ENCODE measurements at regions not wholly inside any gene's neighbourhood (a gene's known extent, or its start where the extent isn't known, plus 50 kb on each side); places are given as distances from the start of the nearest gene placed in this dataset.
"Not testable (repeated sequence)": the region's sequence is repeated elsewhere in the genome, so short reads cannot be mapped to it uniquely, and the experiment has no call there.

DNA sequence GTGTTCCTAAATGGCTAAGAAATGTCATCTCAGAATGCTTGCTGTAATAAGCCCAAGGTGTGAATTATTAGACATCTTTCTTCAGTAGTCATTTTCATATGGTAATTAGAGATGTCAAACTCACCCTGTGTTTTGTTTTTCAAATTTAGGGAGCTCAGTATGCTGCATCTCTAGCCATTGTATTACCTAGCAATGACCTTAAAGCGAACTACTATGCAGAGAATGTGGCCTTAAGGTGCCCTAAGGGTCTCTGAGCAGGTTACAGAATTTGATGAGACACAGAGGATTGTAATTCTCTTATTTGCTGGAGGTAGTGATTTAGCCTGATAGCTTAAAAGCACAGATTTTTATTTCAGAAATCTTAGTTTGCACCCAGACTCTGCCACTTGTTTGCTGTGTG lies 1052.6 kb upstream of the DDX18 start:
- Histone ChIP-seq H3K4me3 (ENCODE audit: low read depth, low read length) (no peak overlapping the region), H3K9ac (ENCODE audit: low read length) (no peak overlapping the region), H3K4me1 (ENCODE audit: control insufficient read depth, insufficient read depth, low read length) (peaks cover 7% of the 10 kb centered on the region), H3K36me3 (ENCODE audit: control insufficient read depth, insufficient read depth, low read length) (no peaks in the 10 kb centered on the region), H3K27ac (ENCODE audit: low read depth, low read length) (no peak overlapping the region), H3K27me3 (ENCODE audit: control insufficient read depth, insufficient read depth, low read length) (no peaks in the 10 kb centered on the region; the same call in 1 of the 2 replicates), H3K9me3 (ENCODE audit: control insufficient read depth, insufficient read depth, low read depth, low read length) (no peaks in the 10 kb centered on the region)

DNA sequence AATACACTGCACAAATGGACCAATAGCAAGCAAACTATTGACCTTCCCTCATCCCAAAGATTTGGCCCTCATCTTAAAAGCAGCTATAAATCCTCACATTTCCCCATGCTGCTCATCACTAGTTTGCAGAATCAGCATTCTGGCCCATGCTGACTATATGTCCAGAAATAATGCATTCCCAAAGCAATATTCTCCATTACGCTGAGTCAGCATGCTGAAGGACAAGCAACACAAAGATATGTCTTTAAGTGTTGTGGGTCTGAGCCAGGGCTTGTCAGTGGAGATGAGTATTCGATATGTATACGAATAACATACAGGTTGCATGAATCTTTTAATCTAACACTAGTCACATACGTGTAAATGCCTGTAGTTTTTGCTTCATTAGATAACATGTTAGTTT lies 1045.0 kb upstream of the DDX18 start:
- H3K27me3 ChIP-seq (ENCODE audit: control insufficient read depth, insufficient read depth, low read length), result no peaks in the 10 kb centered on the region
- H3K4me1 ChIP-seq (ENCODE audit: control insufficient read depth, insufficient read depth, low read length), result no peaks in the 10 kb centered on the region
- H3K36me3 ChIP-seq (ENCODE audit: control insufficient read depth, insufficient read depth, low read length), result no peaks in the 10 kb centered on the region
- no peak overlapping the region for H3K27ac ChIP-seq (ENCODE audit: low read depth, low read length)
- no peaks in the 10 kb centered on the region for H3K9me3 ChIP-seq (ENCODE audit: control insufficient read depth, insufficient read depth, low read depth, low read length)
- H3K4me3 ChIP-seq (ENCODE audit: low read depth, low read length), result no peak overlapping the region
- H3K9ac ChIP-seq (ENCODE audit: low read length), result no peak overlapping the region

DNA sequence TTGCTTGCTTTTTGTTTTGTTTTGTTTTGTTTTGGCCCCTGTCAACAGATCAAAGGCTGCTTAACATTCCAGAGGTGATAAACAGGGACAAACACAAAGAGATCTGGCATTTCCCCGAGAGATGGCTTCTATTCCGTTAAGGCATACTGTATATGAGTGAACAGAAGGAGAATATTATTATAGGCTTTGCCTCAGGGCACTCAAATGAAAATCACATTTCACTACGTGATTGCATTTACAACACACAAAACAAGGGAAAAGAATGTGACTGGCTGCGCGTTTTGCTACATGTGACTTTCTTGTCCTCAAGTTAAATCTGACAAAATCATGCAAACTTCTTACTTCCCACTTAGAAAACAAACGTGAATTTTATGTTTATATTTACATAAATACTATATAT lies 1037.9 kb upstream of the DDX18 start:
- H3K9ac ChIP-seq (ENCODE audit: low read length), result no peak overlapping the region
- H3K4me1 ChIP-seq (ENCODE audit: control insufficient read depth, insufficient read depth, low read length), result no peaks in the 10 kb centered on the region
- H3K4me3 ChIP-seq (ENCODE audit: low read depth, low read length), result no peak overlapping the region
- no peaks in the 10 kb centered on the region for H3K27me3 ChIP-seq (ENCODE audit: control insufficient read depth, insufficient read depth, low read length)
- H3K9me3 ChIP-seq (ENCODE audit: control insufficient read depth, insufficient read depth, low read depth, low read length), result no peaks in the 10 kb centered on the region
- no peaks in the 10 kb centered on the region for H3K36me3 ChIP-seq (ENCODE audit: control insufficient read depth, insufficient read depth, low read length)
- H3K27ac ChIP-seq (ENCODE audit: low read depth, low read length), result no peak overlapping the region

DNA sequence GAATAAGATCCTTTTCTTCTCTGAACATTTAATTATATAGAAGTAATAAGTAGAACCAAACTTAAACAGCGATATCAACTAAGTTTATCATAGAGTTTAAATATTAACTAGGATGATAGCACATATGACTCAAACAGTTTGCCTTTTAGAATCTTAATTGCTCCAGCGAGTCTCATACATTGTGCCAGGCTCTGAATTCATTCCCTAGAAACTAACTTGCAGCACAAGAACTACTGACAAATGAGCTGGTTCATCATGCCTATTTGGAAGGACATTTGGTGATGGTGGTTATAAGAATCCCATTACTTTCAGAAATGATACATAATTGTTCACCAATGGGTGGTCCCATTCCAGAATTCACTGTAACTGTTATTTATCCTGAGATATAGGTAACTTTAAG lies 1026.6 kb upstream of the DDX18 start:
- Histone ChIP-seq H3K9ac (ENCODE audit: low read length) (no peak overlapping the region), H3K4me3 (ENCODE audit: low read depth, low read length) (no peak overlapping the region), H3K9me3 (ENCODE audit: control insufficient read depth, insufficient read depth, low read depth, low read length) (no peaks in the 10 kb centered on the region), H3K27ac (ENCODE audit: low read depth, low read length) (no peak overlapping the region), H3K27me3 (ENCODE audit: control insufficient read depth, insufficient read depth, low read length) (no peaks in the 10 kb centered on the region), H3K36me3 (ENCODE audit: control insufficient read depth, insufficient read depth, low read length) (no peaks in the 10 kb centered on the region), H3K4me1 (ENCODE audit: control insufficient read depth, insufficient read depth, low read length) (peaks cover 13% of the 10 kb centered on the region)

DNA sequence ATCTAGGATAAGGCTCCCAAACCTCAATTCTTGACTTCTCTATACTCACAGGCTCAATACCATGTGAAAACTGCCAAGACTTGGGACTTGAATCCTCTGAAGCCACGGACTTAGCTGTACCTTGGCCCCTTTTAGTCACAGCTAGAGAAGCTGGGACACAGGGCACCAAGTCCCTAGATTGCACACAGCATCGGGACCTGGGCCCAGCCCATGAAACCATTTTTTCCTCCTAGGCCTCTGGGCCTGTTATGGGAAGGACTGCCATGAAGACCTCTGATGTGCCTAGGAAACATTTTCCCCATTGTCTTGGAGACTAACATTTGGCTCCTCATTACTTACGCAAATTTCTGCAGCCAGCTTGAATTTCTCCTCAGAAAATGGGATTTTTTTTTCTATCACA lies 1011.8 kb upstream of the DDX18 start:
- peaks cover 34% of the 10 kb centered on the region for H3K9me3 ChIP-seq (ENCODE audit: control insufficient read depth, insufficient read depth, low read depth, low read length)
- H3K4me1 ChIP-seq (ENCODE audit: control insufficient read depth, insufficient read depth, low read length), result no peaks in the 10 kb centered on the region
- H3K9ac ChIP-seq (ENCODE audit: low read length), result no peak overlapping the region
- H3K4me3 ChIP-seq (ENCODE audit: low read depth, low read length), result no peak overlapping the region
- no peak overlapping the region for H3K27ac ChIP-seq (ENCODE audit: low read depth, low read length)
- no peaks in the 10 kb centered on the region for H3K36me3 ChIP-seq (ENCODE audit: control insufficient read depth, insufficient read depth, low read length)
- no peaks in the 10 kb centered on the region for H3K27me3 ChIP-seq (ENCODE audit: control insufficient read depth, insufficient read depth, low read length)

DNA sequence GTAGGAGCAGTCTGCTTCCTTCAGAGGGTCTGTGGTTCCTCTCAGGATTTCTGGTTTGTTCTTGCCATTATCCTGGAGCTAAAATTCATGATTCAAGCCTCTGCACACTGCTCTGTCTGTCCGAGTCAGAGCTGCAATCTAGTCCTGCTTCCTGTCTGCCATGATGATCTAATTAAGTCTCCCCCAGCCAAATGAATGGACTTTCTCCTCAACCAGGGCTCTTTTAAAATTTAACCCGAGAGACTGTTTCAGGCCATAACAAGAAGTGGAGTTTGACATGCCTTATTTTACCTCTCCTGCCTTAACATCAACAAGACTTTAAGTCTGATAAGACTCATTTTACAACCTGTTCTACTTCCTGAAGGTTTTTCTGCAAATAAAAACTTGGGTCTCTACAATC lies 1009.6 kb upstream of the DDX18 start:
- H3K9ac ChIP-seq (ENCODE audit: low read length), result no peak overlapping the region
- H3K4me3 ChIP-seq (ENCODE audit: low read depth, low read length), result no peak overlapping the region

DNA sequence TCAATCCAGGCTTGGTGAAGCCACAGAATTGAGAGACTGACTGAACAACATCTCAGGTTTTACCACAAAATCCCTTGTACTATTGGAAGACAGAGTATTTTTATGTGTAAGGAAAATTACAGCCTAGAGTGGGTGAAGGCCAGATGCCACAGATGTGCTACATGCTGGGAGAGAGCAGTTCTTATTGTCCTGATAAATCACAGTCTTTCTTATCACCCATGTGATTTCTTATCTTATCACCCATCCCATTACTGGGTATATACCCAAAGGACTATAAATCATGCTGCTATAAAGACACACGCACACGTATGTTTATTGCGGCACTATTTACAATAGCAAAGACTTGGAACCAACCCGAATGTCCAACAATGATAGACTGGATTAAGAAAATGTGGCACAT lies 1008.0 kb upstream of the DDX18 start:
- H3K36me3 ChIP-seq (ENCODE audit: control insufficient read depth, insufficient read depth, low read length); H3K27me3 ChIP-seq (ENCODE audit: control insufficient read depth, insufficient read depth, low read length); H3K4me1 ChIP-seq (ENCODE audit: control insufficient read depth, insufficient read depth, low read length); H3K9ac ChIP-seq (ENCODE audit: low read length); H3K27ac ChIP-seq (ENCODE audit: low read depth, low read length); H3K4me3 ChIP-seq (ENCODE audit: low read depth, low read length): not testable (repeated sequence)
- peaks cover 27% of the 10 kb centered on the region for H3K9me3 ChIP-seq (ENCODE audit: control insufficient read depth, insufficient read depth, low read depth, low read length)

More for the DNA sequence above, 1009.6 kb upstream of the DDX18 start:
- Histone ChIP-seq H3K4me1 (ENCODE audit: control insufficient read depth, insufficient read depth, low read length) (no peaks in the 10 kb centered on the region), H3K27me3 (ENCODE audit: control insufficient read depth, insufficient read depth, low read length) (no peaks in the 10 kb centered on the region), H3K36me3 (ENCODE audit: control insufficient read depth, insufficient read depth, low read length) (no peaks in the 10 kb centered on the region), H3K27ac (ENCODE audit: low read depth, low read length) (no peak overlapping the region), H3K9me3 (ENCODE audit: control insufficient read depth, insufficient read depth, low read depth, low read length) (peaks cover 34% of the 10 kb centered on the region)

DNA sequence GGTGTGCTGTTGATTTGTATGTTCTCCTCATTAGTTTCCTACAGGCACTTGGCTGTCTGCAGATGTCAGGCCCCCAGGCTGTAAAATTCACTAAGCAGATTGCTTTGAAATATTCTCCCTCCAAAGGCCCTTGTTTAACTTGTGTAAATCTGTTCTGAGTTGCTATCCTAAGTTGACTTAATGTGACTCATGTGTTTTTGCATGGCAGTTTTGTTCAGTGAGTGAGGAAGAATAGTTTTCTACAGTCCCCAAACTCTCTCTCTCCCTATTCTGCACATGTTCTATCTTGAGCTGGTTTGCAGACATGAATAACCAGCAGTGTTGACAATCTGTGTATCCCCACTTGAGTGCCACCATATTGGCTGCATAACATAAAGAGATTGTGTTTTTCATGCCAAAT lies 1005.4 kb upstream of the DDX18 start:
- Histone ChIP-seq H3K27me3 (ENCODE audit: control insufficient read depth, insufficient read depth, low read length) (no peaks in the 10 kb centered on the region), H3K9ac (ENCODE audit: low read length) (no peak overlapping the region), H3K27ac (ENCODE audit: low read depth, low read length) (no peak overlapping the region), H3K9me3 (ENCODE audit: control insufficient read depth, insufficient read depth, low read depth, low read length) (peaks cover 4% of the 10 kb centered on the region; the same call in 1 of the 2 replicates), H3K36me3 (ENCODE audit: control insufficient read depth, insufficient read depth, low read length) (no peaks in the 10 kb centered on the region), H3K4me1 (ENCODE audit: control insufficient read depth, insufficient read depth, low read length) (no peaks in the 10 kb centered on the region), H3K4me3 (ENCODE audit: low read depth, low read length) (no peak overlapping the region)

DNA sequence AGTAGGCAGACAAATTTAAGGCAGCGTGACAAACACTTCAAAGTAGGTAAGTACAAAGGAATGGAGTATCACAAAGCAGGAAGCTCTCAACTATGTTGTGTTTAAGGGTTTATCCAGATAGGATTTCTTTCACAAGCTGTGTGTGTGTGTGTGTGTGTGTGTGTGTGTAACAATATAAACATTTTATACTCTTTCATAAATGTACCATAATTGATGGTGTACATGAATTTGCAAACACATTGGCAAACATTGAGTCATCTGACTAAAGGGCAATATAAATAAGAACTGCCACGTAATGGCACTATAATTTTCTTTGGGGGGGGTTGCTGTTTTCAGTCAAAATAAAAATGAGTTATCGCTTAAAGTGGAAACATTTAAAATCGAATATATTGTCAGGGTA lies 1004.4 kb upstream of the DDX18 start:
- no peak overlapping the region for H3K9ac ChIP-seq (ENCODE audit: low read length)
- H3K4me3 ChIP-seq (ENCODE audit: low read depth, low read length), result no peak overlapping the region
- H3K27ac ChIP-seq (ENCODE audit: low read depth, low read length), result no peak overlapping the region

DNA sequence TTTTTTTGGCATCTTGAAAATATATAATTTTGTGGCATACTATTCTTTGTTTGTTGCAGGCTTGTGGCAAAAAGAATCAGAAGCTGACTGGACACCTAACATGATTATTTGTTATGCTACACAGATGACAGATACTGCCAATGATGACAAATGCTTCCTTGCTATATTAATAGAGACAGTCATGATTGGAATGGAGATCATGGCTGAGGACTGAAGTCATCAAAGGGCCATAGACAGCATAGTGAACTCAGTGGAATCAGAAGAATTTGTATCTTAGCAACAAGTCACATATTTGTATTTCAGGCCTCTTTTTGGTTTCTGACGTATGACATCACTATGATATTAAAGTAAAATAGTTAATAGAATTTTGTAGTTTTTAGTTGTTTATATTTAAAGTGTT lies 1003.8 kb upstream of the DDX18 start:
- Histone ChIP-seq H3K27me3 (ENCODE audit: control insufficient read depth, insufficient read depth, low read length) (no peaks in the 10 kb centered on the region), H3K4me1 (ENCODE audit: control insufficient read depth, insufficient read depth, low read length) (no peaks in the 10 kb centered on the region), H3K9me3 (ENCODE audit: control insufficient read depth, insufficient read depth, low read depth, low read length) (no peaks in the 10 kb centered on the region), H3K36me3 (ENCODE audit: control insufficient read depth, insufficient read depth, low read length) (no peaks in the 10 kb centered on the region), H3K9ac (ENCODE audit: low read length) (no peak overlapping the region), H3K27ac (ENCODE audit: low read depth, low read length) (no peak overlapping the region), H3K4me3 (ENCODE audit: low read depth, low read length) (no peak overlapping the region)

More for the DNA sequence above, 1004.4 kb upstream of the DDX18 start:
- Histone ChIP-seq H3K4me1 (ENCODE audit: control insufficient read depth, insufficient read depth, low read length) (no peaks in the 10 kb centered on the region), H3K36me3 (ENCODE audit: control insufficient read depth, insufficient read depth, low read length) (no peaks in the 10 kb centered on the region), H3K9me3 (ENCODE audit: control insufficient read depth, insufficient read depth, low read depth, low read length) (no peaks in the 10 kb centered on the region), H3K27me3 (ENCODE audit: control insufficient read depth, insufficient read depth, low read length) (no peaks in the 10 kb centered on the region)

DNA sequence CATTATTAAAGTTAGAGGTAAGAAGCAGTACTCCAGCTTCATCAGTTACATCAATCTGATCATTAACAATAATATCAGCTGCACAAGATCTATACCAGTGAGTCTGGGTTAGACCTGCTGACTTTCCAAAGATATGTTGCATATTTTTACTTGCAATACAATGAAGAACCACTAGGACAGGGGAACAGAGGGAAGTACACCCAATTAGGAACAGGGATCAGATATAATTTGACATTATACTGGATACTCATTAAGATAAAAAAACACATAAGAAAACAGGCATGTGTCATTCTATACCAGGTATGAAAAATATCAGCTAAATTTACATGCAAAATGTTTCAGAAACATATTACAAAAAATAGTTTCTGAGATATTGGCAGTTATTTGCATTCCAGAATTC lies 995.1 kb upstream of the DDX18 start:
- H3K9ac ChIP-seq (ENCODE audit: low read length), result no peak overlapping the region

DNA sequence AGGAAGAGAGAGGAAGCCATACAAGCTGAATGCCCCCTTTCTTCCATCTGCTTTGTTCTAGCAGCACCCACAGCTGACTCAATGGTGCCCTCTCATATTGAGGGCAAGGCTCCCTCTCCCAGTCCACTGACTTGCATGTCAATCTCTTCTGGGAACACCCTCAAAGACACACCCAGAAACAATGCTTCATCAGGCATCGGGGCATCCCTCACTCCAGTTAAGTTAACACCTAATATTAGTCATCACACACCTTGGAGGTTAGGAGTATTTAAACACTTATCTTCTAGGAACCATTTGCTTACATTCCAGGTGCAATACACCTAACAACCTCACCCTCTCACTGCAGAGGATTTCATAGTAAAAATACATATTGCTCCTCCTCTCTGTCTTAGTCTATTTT lies 993.5 kb upstream of the DDX18 start:
- no peak overlapping the region for H3K4me3 ChIP-seq (ENCODE audit: low read depth, low read length)
- no peaks in the 10 kb centered on the region for H3K27me3 ChIP-seq (ENCODE audit: control insufficient read depth, insufficient read depth, low read length)
- H3K4me1 ChIP-seq (ENCODE audit: control insufficient read depth, insufficient read depth, low read length), result no peaks in the 10 kb centered on the region
- H3K36me3 ChIP-seq (ENCODE audit: control insufficient read depth, insufficient read depth, low read length), result no peaks in the 10 kb centered on the region
- H3K9ac ChIP-seq (ENCODE audit: low read length), result no peak overlapping the region
- H3K9me3 ChIP-seq (ENCODE audit: control insufficient read depth, insufficient read depth, low read depth, low read length), result no peaks in the 10 kb centered on the region
- H3K27ac ChIP-seq (ENCODE audit: low read depth, low read length), result no peak overlapping the region

More for the DNA sequence above, 995.1 kb upstream of the DDX18 start:
- no peaks in the 10 kb centered on the region for H3K36me3 ChIP-seq (ENCODE audit: control insufficient read depth, insufficient read depth, low read length)
- no peak overlapping the region for H3K4me3 ChIP-seq (ENCODE audit: low read depth, low read length)
- no peaks in the 10 kb centered on the region for H3K4me1 ChIP-seq (ENCODE audit: control insufficient read depth, insufficient read depth, low read length)
- no peak overlapping the region for H3K27ac ChIP-seq (ENCODE audit: low read depth, low read length)
- no peaks in the 10 kb centered on the region for H3K27me3 ChIP-seq (ENCODE audit: control insufficient read depth, insufficient read depth, low read length)
- no peaks in the 10 kb centered on the region for H3K9me3 ChIP-seq (ENCODE audit: control insufficient read depth, insufficient read depth, low read depth, low read length)

Data from HUES6 (cell line).